GM12891 (cell line): ENCODE measurements at regions not wholly inside any gene's neighbourhood (a gene's known extent, or its start where the extent isn't known, plus 50 kb on each side); places are given as distances from the start of the nearest gene placed in this dataset.

Experiments
- POLR2A ChIP-seq: IDR thresholded peaks from 2 replicates; pipeline ENCODE4 v1.6.1; 2011; ENCODE audit warnings: low read depth, low read length, control low read depth
- POLR2AphosphoS5 ChIP-seq: IDR thresholded peaks from 2 replicates; pipeline ENCODE4 v1.6.1; 2011; ENCODE audit warnings: low read depth, low read length, control low read depth
- POU2F2 ChIP-seq: IDR thresholded peaks from 2 replicates; pipeline ENCODE4 v1.6.1; 2011; ENCODE audit warnings: low read depth, mild to moderate bottlenecking, control low read depth, low read length, moderate library complexity
- SPI1 ChIP-seq: IDR thresholded peaks from 2 replicates; pipeline ENCODE4 v1.6.1; 2011; ENCODE audit warnings: low read depth, low read length, control low read depth
- TAF1 ChIP-seq: IDR thresholded peaks from 2 replicates; pipeline ENCODE4 v1.6.1; 2011; ENCODE audit warnings: low read depth, low read length, control low read depth

- TF ChIP-seq TAF1, result no peak
- no peak for TF ChIP-seq POLR2A
- TF ChIP-seq POLR2AphosphoS5, result no peak
- TF ChIP-seq SPI1, result no peak
- no peak for TF ChIP-seq POU2F2
Observed at GRCh38 chr2:102083393-102083703, 59.2 kb upstream of the IL1R1 start.
